C4-2B (cell line): ENCODE measurements at regions not wholly inside any gene's neighbourhood (a gene's known extent, or its start where the extent isn't known, plus 50 kb on each side); places are given as distances from the start of the nearest gene placed in this dataset.

Experiments
- H3K27ac ChIP-seq: fragments of 450-650 bp; 2 replicates; pipeline ENCODE4 v1.5.1; 2017
- CTCF ChIP-seq: fragments of 450-650 bp; conservative IDR thresholded peaks from 2 replicates; pipeline ENCODE4 v1.5.1; 2017; ENCODE audit warnings: mild to moderate bottlenecking
- ZFX ChIP-seq: fragments of 450-650 bp; IDR thresholded peaks from 2 replicates; pipeline ENCODE4 v1.6.1; 2017

GRCh38 chr9:107838766-107839165 lies 349.2 kb upstream of the KLF4 start:
- H3K27ac ChIP-seq = no peak overlapping the region
- no peak for TF ChIP-seq CTCF
- no peak for TF ChIP-seq ZFX

GRCh38 chr9:107836300-107836699 lies 346.7 kb upstream of the KLF4 start:
- no peak for TF ChIP-seq CTCF
- TF ChIP-seq ZFX = no peak
- H3K27ac ChIP-seq = no peak overlapping the region

- no peak overlapping the region for H3K27ac ChIP-seq
- no peak for TF ChIP-seq ZFX
- no peak for TF ChIP-seq CTCF
Observed at GRCh38 chr9:107833295-107833694, 343.7 kb upstream of the KLF4 start.

- no peak overlapping the region for H3K27ac ChIP-seq
- TF ChIP-seq ZFX (no peak), CTCF (no peak)
Observed at GRCh38 chr9:107832871-107833270, 343.3 kb upstream of the KLF4 start.

- TF ChIP-seq ZFX (no peak), CTCF (no peak)
Observed at GRCh38 chr9:107830479-107830878, 340.9 kb upstream of the KLF4 start.

GRCh38 chr9:107827884-107828283 lies 338.3 kb upstream of the KLF4 start:
- H3K27ac ChIP-seq = no peak overlapping the region
- TF ChIP-seq ZFX (no peak), CTCF (no peak)

More at GRCh38 chr9:107830479-107830878, 340.9 kb upstream of the KLF4 start:
- H3K27ac ChIP-seq = no peak overlapping the region

- no peak for TF ChIP-seq ZFX
- no peak for TF ChIP-seq CTCF
- no peak overlapping the region for H3K27ac ChIP-seq
Observed at GRCh38 chr9:107827304-107827703, 337.7 kb upstream of the KLF4 start.

GRCh38 chr9:107826688-107826983 lies 337.1 kb upstream of the KLF4 start:
- peak overlapping the region; percentile 24; the same call in 1 of the 2 replicates for H3K27ac ChIP-seq
